Mesenchymal stem cell (in vitro differentiated cells and primary cell): ENCODE measurements at regions not wholly inside any gene's neighbourhood (a gene's known extent, or its start where the extent isn't known, plus 50 kb on each side); places are given as distances from the start of the nearest gene placed in this dataset.

Experiments
- DNase-seq: peaks from one replicate; pipeline ENCODE4 v3.0.0-alpha.2; 2013
- H2AFZ ChIP-seq: one replicate; pipeline ENCODE4 v1.6.1; 2013; ENCODE audit warnings: low read depth, mild to moderate bottlenecking, control low read depth, inconsistent platforms, low read length, moderate library complexity
- H2AK5ac ChIP-seq: 2 replicates; pipeline ENCODE4 v1.6.1; 2013; ENCODE audit warnings: low read length, moderate library complexity, mild to moderate bottlenecking, inconsistent platforms; ENCODE audit not compliant: severe bottlenecking
- H2BK120ac ChIP-seq: one replicate; pipeline ENCODE4 v1.6.1; 2013; ENCODE audit warnings: low read depth, mild to moderate bottlenecking, inconsistent platforms, low read length, moderate library complexity
- H2BK12ac ChIP-seq, 2 experiments: one replicate each; pipeline ENCODE4 v1.6.1; 2013; ENCODE audit warnings: inconsistent platforms in 2 of 2, low read length in 2 of 2, mild to moderate bottlenecking in 2 of 2, moderate library complexity in 2 of 2, control low read depth in 1 of 2
- H2BK15ac ChIP-seq: one replicate; pipeline ENCODE4 v1.6.1; 2013; ENCODE audit warnings: mild to moderate bottlenecking, low read depth, inconsistent platforms; ENCODE audit not compliant: poor library complexity, severe bottlenecking
- H2BK5ac ChIP-seq: 2 replicates; pipeline ENCODE4 v1.6.1; 2013; ENCODE audit warnings: low read depth, mild to moderate bottlenecking, low read length, control low read depth, inconsistent platforms; ENCODE audit not compliant: poor library complexity, severe bottlenecking
- H3K14ac ChIP-seq, 2 experiments: one replicate each; pipeline ENCODE4 v1.6.1; 2013; ENCODE audit warnings: inconsistent platforms in 2 of 2, low read length in 2 of 2, control low read depth in 1 of 2, mild to moderate bottlenecking in 1 of 2, moderate library complexity in 1 of 2
- H3K18ac ChIP-seq, 2 experiments: one replicate each; pipeline ENCODE4 v1.6.1; 2013; ENCODE audit warnings: inconsistent platforms in 2 of 2, low read length in 2 of 2, control low read depth in 1 of 2, low read depth in 1 of 2, mild to moderate bottlenecking in 1 of 2
- H3K23ac ChIP-seq, 2 experiments: one replicate each; pipeline ENCODE4 v1.6.1; 2013; ENCODE audit warnings: inconsistent platforms in 2 of 2, low read length in 2 of 2, mild to moderate bottlenecking in 2 of 2, moderate library complexity in 2 of 2, control low read depth in 1 of 2
- H3K27ac ChIP-seq: 2 replicates; pipeline ENCODE4 v1.5.1; 2013; ENCODE audit warnings: mild to moderate bottlenecking, moderate library complexity, low read length, control low read depth, inconsistent platforms; ENCODE audit not compliant: poor library complexity, severe bottlenecking
- H3K27me3 ChIP-seq, 2 experiments: 2 replicates each; pipeline versions ENCODE4 v1.6.1 to v1.7.0; 2013; ENCODE audit warnings: low read length in 2 of 2, mild to moderate bottlenecking in 2 of 2, moderate library complexity in 2 of 2, control low read depth in 1 of 2, inconsistent platforms in 1 of 2; ENCODE audit not compliant: control insufficient read depth in 1 of 2, insufficient read depth in 1 of 2
- H3K36me3 ChIP-seq, 2 experiments: 2 replicates each; pipeline versions ENCODE4 v1.6.1 to v1.7.0; 2013; ENCODE audit warnings: low read length in 2 of 2, control low read depth in 1 of 2, inconsistent platforms in 1 of 2, low read depth in 1 of 2, mild to moderate bottlenecking in 1 of 2; ENCODE audit not compliant: insufficient read depth in 2 of 2, control insufficient read depth in 1 of 2
- H3K4ac ChIP-seq, 2 experiments: one replicate each; pipeline ENCODE4 v1.6.1; 2013; ENCODE audit warnings: inconsistent platforms in 2 of 2, low read length in 2 of 2, mild to moderate bottlenecking in 2 of 2, moderate library complexity in 2 of 2, control low read depth in 1 of 2, low read depth in 1 of 2
- H3K4me1 ChIP-seq: 2 replicates; pipeline ENCODE4 v1.6.1; 2013; ENCODE audit warnings: low read depth, low read length, control low read depth; ENCODE audit not compliant: control insufficient read depth, insufficient read depth
- H3K4me2 ChIP-seq: 2 replicates; pipeline ENCODE4 v1.6.1; 2013; ENCODE audit warnings: low read length, mild to moderate bottlenecking, inconsistent platforms; ENCODE audit not compliant: poor library complexity, severe bottlenecking
- H3K4me3 ChIP-seq, 2 experiments: 2 replicates each; pipeline versions ENCODE4 v1.5.1 to v1.7.0; 2013; ENCODE audit warnings: low read length in 2 of 2, mild to moderate bottlenecking in 2 of 2, control low read depth in 1 of 2, low read depth in 1 of 2; ENCODE audit not compliant: insufficient read depth in 1 of 2
- H3K79me1 ChIP-seq: replicated peaks from 2 replicates; pipeline ENCODE4 v1.6.1; 2013; ENCODE audit warnings: mild to moderate bottlenecking, control low read depth, low read length, inconsistent platforms; ENCODE audit not compliant: poor library complexity, severe bottlenecking
- H3K9ac ChIP-seq: 2 replicates; pipeline ENCODE4 v1.7.0; 2013; ENCODE audit warnings: mild to moderate bottlenecking, low read length, moderate library complexity
- H3K9me3 ChIP-seq: 2 replicates; pipeline ENCODE4 v1.7.0; 2013; ENCODE audit warnings: mild to moderate bottlenecking, low read length; ENCODE audit not compliant: control insufficient read depth
- H4K8ac ChIP-seq: one replicate; pipeline ENCODE4 v1.6.1; 2013; ENCODE audit warnings: inconsistent platforms, mild to moderate bottlenecking, low read length, moderate library complexity
- H4K91ac ChIP-seq: one replicate; pipeline ENCODE4 v1.6.1; 2013; ENCODE audit warnings: mild to moderate bottlenecking, low read length, inconsistent platforms
- WGBS: methylation state at CpG from one replicate; pipeline ENCODE4 v1.1.7; 2013; ENCODE audit warnings: mixed read lengths; 5-methylcytosine and 5-hydroxymethylcytosine counted together

DNA sequence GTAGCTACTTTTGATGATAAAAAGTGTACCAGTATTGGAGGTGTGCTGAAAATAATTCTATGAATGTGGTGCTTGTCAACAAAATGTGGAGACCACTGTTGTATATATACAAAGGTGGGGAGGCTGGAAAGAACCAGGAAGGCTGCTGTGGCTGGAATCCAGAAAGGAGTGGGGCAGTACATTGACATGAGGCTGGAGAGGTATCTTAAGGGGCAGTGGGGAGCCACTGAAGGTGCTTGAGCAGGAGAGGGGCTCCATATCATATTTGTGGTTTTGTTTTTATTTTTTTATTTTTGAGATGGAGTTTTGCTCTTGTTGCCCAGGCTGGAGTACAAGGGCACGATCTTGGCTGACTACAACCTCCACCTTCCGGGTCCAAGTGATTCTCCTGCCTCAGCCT, 87.9 kb upstream of the NEURL1B start:
- no peak overlapping the region for H3K27ac ChIP-seq
- no peak overlapping the region for H2AFZ ChIP-seq
- H4K91ac ChIP-seq: no peak overlapping the region
- no peak overlapping the region for H3K9ac ChIP-seq
- peaks cover 2% of the 10 kb centered on the region for H3K4me1 ChIP-seq
- 100% methylated on average over 2 of the region's 2 CpGs for WGBS
- no peak overlapping the region for H2AK5ac ChIP-seq
- H3K23ac ChIP-seq: no peak overlapping the region
- H3K27me3 ChIP-seq: peaks cover 64 to 83% of the 10 kb centered on the region in 2 experiments
- no peak for DNase-seq
- H2BK12ac ChIP-seq: no peak overlapping the region
- H3K36me3 ChIP-seq: no peaks in the 10 kb centered on the region
- H3K14ac ChIP-seq: no peak overlapping the region
- H2BK120ac ChIP-seq: no peak overlapping the region
- no peaks in the 10 kb centered on the region for H3K79me1 ChIP-seq
- H4K8ac ChIP-seq: no peak overlapping the region
- H3K4me2 ChIP-seq: no peak overlapping the region
- H3K4me3 ChIP-seq: no peak overlapping the region
- H3K4ac ChIP-seq: no peak overlapping the region
- no peaks in the 10 kb centered on the region for H3K9me3 ChIP-seq
- H2BK5ac ChIP-seq: no peak overlapping the region
- no peak overlapping the region for H2BK15ac ChIP-seq
- no peak overlapping the region for H3K18ac ChIP-seq

DNA sequence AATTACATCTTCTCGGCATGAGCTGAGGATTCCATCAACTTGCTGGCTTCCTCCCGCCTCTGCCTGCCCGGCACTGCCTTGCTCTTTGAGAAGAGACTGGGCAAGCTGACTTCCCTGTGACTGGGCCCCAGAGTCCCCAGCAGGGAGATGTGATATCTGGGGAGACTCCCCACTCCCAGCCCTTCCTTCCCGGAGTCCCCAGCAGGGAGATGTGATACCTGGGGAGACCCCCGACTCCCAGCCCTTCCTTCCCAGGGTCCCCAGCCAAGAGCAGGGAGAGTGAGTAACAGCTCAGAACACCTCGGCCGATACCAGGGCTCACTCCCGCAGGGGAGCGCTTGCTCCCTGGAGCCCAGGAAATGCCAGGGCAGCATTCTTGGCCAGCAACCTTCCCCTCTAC, 90.1 kb upstream of the NEURL1B start:
- Histone ChIP-seq H2BK15ac (no peak overlapping the region), H2AK5ac (no peak overlapping the region), H3K27ac (no peak overlapping the region), H3K4me2 (no peak overlapping the region), H3K79me1 (no peaks in the 10 kb centered on the region), H3K23ac (no peak overlapping the region), H3K27me3 (peaks cover 72 to 85% of the 10 kb centered on the region in 2 experiments), H4K8ac (no peak overlapping the region), H3K4me1 (no peaks in the 10 kb centered on the region), H3K9me3 (no peaks in the 10 kb centered on the region), H3K18ac (no peak overlapping the region), H3K36me3 (no peaks in the 10 kb centered on the region), H2BK120ac (no peak overlapping the region), H3K4ac (no peak overlapping the region), H2AFZ (no peak overlapping the region), H4K91ac (no peak overlapping the region), H2BK12ac (no peak overlapping the region), H2BK5ac (no peak overlapping the region), H3K14ac (no peak overlapping the region), H3K4me3 (no peak overlapping the region), H3K9ac (no peak overlapping the region)
- WGBS: 83% methylated on average over 9 of the region's 9 CpGs
- no peak for DNase-seq

DNA sequence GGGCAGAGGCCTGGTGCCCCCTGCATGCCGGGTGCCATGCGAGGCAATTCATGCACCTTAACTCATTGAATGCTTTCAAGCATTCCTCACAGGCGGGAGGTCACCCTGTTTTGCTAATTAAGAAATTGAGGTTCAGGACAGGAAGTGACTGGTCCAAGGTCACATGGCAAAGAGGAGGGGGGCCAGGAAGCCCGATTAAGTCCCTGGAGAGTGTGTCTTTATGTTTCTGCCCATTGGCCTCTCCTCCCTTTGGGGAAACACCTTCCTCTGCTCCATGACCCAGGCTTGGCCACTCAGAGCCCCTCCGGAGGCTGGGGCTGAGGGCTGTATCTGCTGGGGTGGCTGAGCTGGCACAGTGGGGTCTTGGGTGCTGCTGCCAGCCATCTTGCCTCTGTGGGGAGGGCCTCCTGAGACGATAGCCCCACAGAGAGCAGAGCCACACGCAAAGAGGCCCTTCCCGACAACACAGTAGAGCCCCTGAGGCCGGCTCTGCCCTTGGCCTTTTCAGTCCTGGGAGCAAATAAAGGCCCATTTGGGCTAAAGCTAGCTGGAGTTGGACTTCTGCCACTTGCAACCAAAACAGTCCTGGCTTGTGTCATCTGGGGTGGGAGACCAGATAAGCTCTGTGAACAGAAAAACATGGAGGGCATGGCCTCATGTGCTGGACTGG, 90.8 kb upstream of the NEURL1B start:
- H3K27me3 ChIP-seq: peaks cover 78 to 86% of the 10 kb centered on the region in 2 experiments
- whole genome bisulfite sequencing: 94% methylated on average over 7 of the region's 9 CpGs
- no peak overlapping the region for H4K8ac ChIP-seq
- H3K36me3 ChIP-seq: no peaks in the 10 kb centered on the region
- H3K27ac ChIP-seq: no peak overlapping the region
- H2AK5ac ChIP-seq: no peak overlapping the region
- H3K9me3 ChIP-seq: no peaks in the 10 kb centered on the region
- no peak overlapping the region for H2BK12ac ChIP-seq
- H3K4me3 ChIP-seq: no peak overlapping the region
- H4K91ac ChIP-seq: no peak overlapping the region
- no peaks in the 10 kb centered on the region for H3K4me1 ChIP-seq
- no peak overlapping the region for H3K4ac ChIP-seq
- DNase-seq: no peak
- no peak overlapping the region for H2BK120ac ChIP-seq
- no peak overlapping the region for H3K14ac ChIP-seq
- no peak overlapping the region for H2AFZ ChIP-seq
- H3K4me2 ChIP-seq: no peak overlapping the region
- H3K18ac ChIP-seq: no peak overlapping the region
- H3K9ac ChIP-seq: no peak overlapping the region
- no peak overlapping the region for H2BK5ac ChIP-seq
- no peaks in the 10 kb centered on the region for H3K79me1 ChIP-seq
- no peak overlapping the region for H3K23ac ChIP-seq
- peak overlapping the region; percentile 17 for H2BK15ac ChIP-seq

DNA sequence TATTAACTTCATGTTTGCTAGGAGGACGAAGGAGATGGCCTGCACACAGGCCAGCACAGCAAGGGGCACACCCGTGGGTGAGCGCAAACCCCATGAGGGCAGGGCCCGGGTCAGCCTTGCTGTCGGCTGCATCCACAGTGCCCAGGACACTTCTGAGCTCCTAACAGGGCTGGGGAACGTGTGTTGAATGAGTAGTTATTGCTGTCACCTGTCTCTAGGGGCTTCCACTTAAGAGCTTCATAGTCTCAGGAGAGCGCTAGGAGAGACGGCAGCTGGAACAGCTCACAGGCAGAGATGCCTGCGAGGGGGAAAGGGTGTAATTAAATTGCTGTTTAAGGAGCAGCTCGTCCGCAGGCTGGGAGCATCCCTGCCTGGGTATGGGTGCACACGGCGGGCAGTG, 91.4 kb upstream of the NEURL1B start:
- H3K14ac ChIP-seq: peak overlapping the region in 1 of 2 experiments; percentile 44
- H3K4me1 ChIP-seq: no peaks in the 10 kb centered on the region
- no peak overlapping the region for H3K4me3 ChIP-seq
- H3K79me1 ChIP-seq: no peaks in the 10 kb centered on the region
- no peak overlapping the region for H2AK5ac ChIP-seq
- WGBS: 66% methylated on average over 11 of the region's 13 CpGs
- no peak overlapping the region for H2AFZ ChIP-seq
- no peak overlapping the region for H2BK5ac ChIP-seq
- H3K9ac ChIP-seq: no peak overlapping the region
- peak overlapping the region in 1 of 2 experiments; percentile 91 for H3K23ac ChIP-seq
- no peaks in the 10 kb centered on the region for H3K9me3 ChIP-seq
- no peak overlapping the region for H3K4me2 ChIP-seq
- no peak for DNase-seq
- no peak overlapping the region for H4K91ac ChIP-seq
- H3K27me3 ChIP-seq: peaks cover 78 to 86% of the 10 kb centered on the region in 2 experiments
- H2BK120ac ChIP-seq: no peak overlapping the region
- no peak overlapping the region for H3K27ac ChIP-seq
- H3K18ac ChIP-seq: no peak overlapping the region
- no peak overlapping the region for H2BK12ac ChIP-seq
- no peak overlapping the region for H3K4ac ChIP-seq
- no peaks in the 10 kb centered on the region for H3K36me3 ChIP-seq
- H2BK15ac ChIP-seq: no peak overlapping the region
- no peak overlapping the region for H4K8ac ChIP-seq
